ENCODE measurements at regions not wholly inside any gene's neighbourhood (a gene's known extent, or its start where the extent isn't known, plus 50 kb on each side); places are given as distances from the start of the nearest gene placed in this dataset.

- TF ChIP-seq CTCF (IDR thresholded peaks at IDR 0.05; ENCODE audit: insufficient read depth, low read length, poor library complexity, severe bottlenecking) (no peak), EZH2phosphoT487 (conservative IDR thresholded peaks at IDR 0.05; ENCODE audit: low read length) (no peak)
Measured at GRCh38 chr18:59767732-59768131, 70.5 kb upstream of the CCBE1 start.
